DND-41 (cell line): ENCODE measurements at regions not wholly inside any gene's neighbourhood (a gene's known extent, or its start where the extent isn't known, plus 50 kb on each side); places are given as distances from the start of the nearest gene placed in this dataset.

Source experiments
- EZH2 ChIP-seq: IDR thresholded peaks from 3 replicates; pipeline ENCODE4 v1.6.1; 2012; ENCODE audit warnings: borderline replicate concordance, low read depth, mild to moderate bottlenecking, moderate library complexity, low read length, inconsistent platforms; ENCODE audit not compliant: severe bottlenecking
- TF ChIP-seq, protein P1 (sequence below): IDR thresholded peaks from 2 replicates; pipeline ENCODE4 v1.5.1; 2012; ENCODE audit warnings: borderline replicate concordance, low read length, moderate library complexity, mild to moderate bottlenecking; ENCODE audit not compliant: poor library complexity, severe bottlenecking; ENCODE audit errors: extremely low read depth

DNA sequence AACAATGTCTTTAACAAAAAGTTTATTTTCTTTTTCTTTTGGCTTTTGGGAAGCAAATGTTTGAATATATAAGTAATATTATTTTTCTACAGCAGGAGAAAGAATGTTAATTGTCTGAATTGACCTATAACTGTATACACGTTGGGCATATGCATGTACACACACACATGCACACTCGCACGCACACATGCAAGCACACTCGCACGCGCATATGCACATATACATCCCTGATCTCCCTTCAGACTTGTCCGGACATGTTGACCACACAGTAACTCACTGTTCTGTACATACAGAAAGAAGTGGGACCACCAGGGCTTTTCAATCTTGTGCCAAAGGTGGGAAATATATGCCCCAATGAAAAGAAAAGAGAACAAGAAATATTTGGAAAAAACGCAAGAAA, 245.1 kb upstream of the APCDD1 start:
- no peak for TF ChIP-seq EZH2
- TF ChIP-seq, protein P1, sequence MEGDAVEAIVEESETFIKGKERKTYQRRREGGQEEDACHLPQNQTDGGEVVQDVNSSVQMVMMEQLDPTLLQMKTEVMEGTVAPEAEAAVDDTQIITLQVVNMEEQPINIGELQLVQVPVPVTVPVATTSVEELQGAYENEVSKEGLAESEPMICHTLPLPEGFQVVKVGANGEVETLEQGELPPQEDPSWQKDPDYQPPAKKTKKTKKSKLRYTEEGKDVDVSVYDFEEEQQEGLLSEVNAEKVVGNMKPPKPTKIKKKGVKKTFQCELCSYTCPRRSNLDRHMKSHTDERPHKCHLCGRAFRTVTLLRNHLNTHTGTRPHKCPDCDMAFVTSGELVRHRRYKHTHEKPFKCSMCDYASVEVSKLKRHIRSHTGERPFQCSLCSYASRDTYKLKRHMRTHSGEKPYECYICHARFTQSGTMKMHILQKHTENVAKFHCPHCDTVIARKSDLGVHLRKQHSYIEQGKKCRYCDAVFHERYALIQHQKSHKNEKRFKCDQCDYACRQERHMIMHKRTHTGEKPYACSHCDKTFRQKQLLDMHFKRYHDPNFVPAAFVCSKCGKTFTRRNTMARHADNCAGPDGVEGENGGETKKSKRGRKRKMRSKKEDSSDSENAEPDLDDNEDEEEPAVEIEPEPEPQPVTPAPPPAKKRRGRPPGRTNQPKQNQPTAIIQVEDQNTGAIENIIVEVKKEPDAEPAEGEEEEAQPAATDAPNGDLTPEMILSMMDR, result no peak
